Type B pancreatic cell (in vitro differentiated cells): ENCODE measurements at regions not wholly inside any gene's neighbourhood (a gene's known extent, or its start where the extent isn't known, plus 50 kb on each side); places are given as distances from the start of the nearest gene placed in this dataset.
"Not testable (repeated sequence)": the region's sequence is repeated elsewhere in the genome, so short reads cannot be mapped to it uniquely, and the experiment has no call there.

ENCODE experiments used
- DNase-seq: peaks from one replicate; pipeline ENCODE4 v3.0.0; 2021; ENCODE audit warnings: mixed read lengths; ENCODE audit not compliant: unreplicated experiment; ENCODE audit errors: extremely low spot score
- H3K27ac Mint-ChIP-seq: 2 replicates; pipeline ENCODE4 v1.8.0; 2021; ENCODE audit warnings: mild to moderate bottlenecking, mixed read lengths
- H3K27me3 Mint-ChIP-seq: 2 replicates; pipeline ENCODE4 v1.8.0; 2021; ENCODE audit warnings: mixed read lengths
- H3K36me3 Mint-ChIP-seq: 2 replicates; pipeline ENCODE4 v1.8.0; 2021; ENCODE audit warnings: mixed read lengths
- H3K4me1 Mint-ChIP-seq: one replicate; pipeline ENCODE4 v1.8.0; 2021; ENCODE audit warnings: mixed read lengths; ENCODE audit not compliant: unreplicated experiment
- H3K4me3 Mint-ChIP-seq: 2 replicates; pipeline ENCODE4 v1.8.0; 2021; ENCODE audit warnings: mild to moderate bottlenecking, mixed read lengths
- H3K9me3 Mint-ChIP-seq: 2 replicates; pipeline ENCODE4 v1.8.0; 2021; ENCODE audit warnings: mixed read lengths
- TF ChIP-seq, protein P1 (sequence below): fragments of 200-600 bp; sonication (generic); conservative IDR thresholded peaks from 2 replicates; pipeline ENCODE4 v1.5.0; 2021; ENCODE audit warnings: antibody characterized with exemption, mild to moderate bottlenecking

DNA sequence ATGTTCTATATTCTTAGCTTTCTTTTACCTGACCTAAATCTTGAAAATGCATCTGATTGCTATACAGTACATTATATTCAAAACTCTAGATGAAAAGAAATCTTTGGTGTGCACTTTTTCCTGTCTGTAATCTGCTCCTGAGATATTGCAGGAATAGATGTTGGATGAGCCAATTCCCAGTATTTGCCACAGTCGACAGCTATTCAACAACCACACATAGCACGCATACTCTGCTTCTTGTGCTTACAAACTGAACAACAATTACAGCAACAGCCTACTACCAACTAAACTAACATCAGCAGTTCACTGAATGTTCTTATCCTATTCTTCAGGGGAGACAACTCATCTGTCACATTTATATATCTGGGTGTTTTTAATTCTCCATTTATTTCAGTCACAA, 573.9 kb upstream of the GRID2 start:
- Mint-ChIP-seq H3K9me3 (no peaks in the 10 kb centered on the region), H3K27ac (no peak overlapping the region), H3K4me3 (no peak overlapping the region), H3K27me3 (no peaks in the 10 kb centered on the region), H3K4me1 (no peaks in the 10 kb centered on the region), H3K36me3 (no peaks in the 10 kb centered on the region)
- TF ChIP-seq, protein P1, sequence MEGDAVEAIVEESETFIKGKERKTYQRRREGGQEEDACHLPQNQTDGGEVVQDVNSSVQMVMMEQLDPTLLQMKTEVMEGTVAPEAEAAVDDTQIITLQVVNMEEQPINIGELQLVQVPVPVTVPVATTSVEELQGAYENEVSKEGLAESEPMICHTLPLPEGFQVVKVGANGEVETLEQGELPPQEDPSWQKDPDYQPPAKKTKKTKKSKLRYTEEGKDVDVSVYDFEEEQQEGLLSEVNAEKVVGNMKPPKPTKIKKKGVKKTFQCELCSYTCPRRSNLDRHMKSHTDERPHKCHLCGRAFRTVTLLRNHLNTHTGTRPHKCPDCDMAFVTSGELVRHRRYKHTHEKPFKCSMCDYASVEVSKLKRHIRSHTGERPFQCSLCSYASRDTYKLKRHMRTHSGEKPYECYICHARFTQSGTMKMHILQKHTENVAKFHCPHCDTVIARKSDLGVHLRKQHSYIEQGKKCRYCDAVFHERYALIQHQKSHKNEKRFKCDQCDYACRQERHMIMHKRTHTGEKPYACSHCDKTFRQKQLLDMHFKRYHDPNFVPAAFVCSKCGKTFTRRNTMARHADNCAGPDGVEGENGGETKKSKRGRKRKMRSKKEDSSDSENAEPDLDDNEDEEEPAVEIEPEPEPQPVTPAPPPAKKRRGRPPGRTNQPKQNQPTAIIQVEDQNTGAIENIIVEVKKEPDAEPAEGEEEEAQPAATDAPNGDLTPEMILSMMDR = no peak
- DNase-seq = no peak

DNA sequence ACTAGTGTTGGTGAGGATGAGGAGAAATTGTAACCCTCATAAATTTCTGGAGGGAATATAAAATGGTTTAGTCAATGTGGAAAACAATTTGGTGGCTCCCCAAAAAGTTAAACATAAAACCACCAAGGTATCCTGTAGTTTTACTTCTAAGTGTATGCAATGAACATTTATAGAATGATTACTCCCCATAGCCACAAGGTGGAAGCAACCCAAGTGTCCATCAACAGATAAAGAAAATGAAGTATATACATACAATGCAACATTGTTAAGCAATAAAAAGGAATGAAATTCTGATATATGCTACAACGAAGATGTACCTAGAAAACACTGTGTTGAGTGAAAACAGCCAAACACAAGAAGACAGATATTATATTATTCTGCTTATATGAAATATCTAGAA, 569.1 kb upstream of the GRID2 start:
- H3K4me3 Mint-ChIP-seq = no peak overlapping the region
- TF ChIP-seq, protein P1 = peak; percentile 54
- no peaks in the 10 kb centered on the region for H3K36me3 Mint-ChIP-seq
- no peaks in the 10 kb centered on the region for H3K27me3 Mint-ChIP-seq
- H3K4me1 Mint-ChIP-seq = no peaks in the 10 kb centered on the region
- no peak overlapping the region for H3K27ac Mint-ChIP-seq
- no peak for DNase-seq
- H3K9me3 Mint-ChIP-seq = no peaks in the 10 kb centered on the region

DNA sequence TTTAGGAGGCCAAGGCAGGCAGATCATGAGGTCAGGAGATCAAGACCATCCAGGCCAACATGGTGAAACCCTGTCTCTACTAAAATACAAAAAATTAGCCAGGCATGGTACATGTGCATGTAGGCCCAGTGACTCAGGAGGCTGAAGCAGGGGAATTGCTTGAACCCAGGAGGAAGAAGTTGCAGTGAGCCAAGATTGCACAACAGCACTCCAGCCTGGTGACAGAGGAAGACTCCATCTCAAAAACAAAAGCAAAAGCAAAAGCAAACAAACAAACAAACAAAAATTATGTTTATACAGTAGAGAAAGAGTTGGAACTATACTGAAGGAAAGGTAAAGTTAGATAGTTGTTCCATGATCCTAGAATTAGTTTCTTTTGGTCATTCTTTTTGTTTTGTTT, 564.9 kb upstream of the GRID2 start:
- not testable (repeated sequence) for H3K9me3 Mint-ChIP-seq, H3K4me1 Mint-ChIP-seq, H3K27me3 Mint-ChIP-seq, H3K36me3 Mint-ChIP-seq, DNase-seq, H3K27ac Mint-ChIP-seq, H3K4me3 Mint-ChIP-seq

DNA sequence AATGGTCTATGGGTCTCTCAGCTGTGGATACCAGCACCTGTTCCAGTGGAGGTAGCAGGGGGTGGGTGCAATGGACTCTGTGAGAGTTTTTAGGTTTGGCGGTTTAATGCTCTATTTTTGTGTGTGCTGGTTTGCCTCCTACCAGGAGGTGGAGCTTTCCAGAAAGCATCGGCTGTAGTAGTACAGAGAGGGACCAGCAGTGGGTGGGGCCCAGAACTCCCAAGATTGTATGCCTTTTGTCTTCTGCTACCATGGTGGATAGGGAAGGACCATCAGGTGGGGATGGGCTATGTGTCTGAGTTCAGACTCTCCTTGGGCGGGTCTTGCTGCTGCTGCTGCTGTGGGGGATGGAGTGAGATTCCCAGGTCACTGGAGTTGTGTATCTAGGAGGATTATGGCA, 557.2 kb upstream of the GRID2 start:
- Mint-ChIP-seq H3K4me3 (no peak overlapping the region), H3K36me3 (no peaks in the 10 kb centered on the region), H3K27ac (no peak overlapping the region), H3K4me1 (no peaks in the 10 kb centered on the region), H3K27me3 (no peaks in the 10 kb centered on the region), H3K9me3 (peaks cover 5% of the 10 kb centered on the region)
- TF ChIP-seq, protein P1 = no peak
- no peak for DNase-seq

DNA sequence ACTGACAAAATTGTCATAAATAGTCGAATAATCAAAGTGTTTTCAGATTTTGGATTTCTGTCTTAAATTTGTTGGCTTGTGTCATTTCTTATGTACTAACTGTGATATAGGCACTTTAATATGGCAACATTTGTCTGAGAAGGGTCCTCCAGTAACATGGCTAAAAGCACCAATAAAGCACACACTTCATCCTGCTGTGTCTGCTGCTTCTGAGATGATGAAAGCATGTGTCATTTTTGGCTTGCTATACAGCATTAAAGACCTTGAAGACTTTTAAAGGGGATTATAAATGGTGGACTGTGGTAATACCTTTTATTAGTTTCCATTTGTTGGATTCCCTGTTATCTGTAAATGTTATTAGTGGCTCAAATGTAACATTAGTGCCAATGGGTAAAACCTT, 551.8 kb upstream of the GRID2 start:
- no peak overlapping the region for H3K4me3 Mint-ChIP-seq
- H3K27me3 Mint-ChIP-seq = no peaks in the 10 kb centered on the region
- H3K4me1 Mint-ChIP-seq = peaks cover 4% of the 10 kb centered on the region
- H3K9me3 Mint-ChIP-seq = no peaks in the 10 kb centered on the region
- no peaks in the 10 kb centered on the region for H3K36me3 Mint-ChIP-seq
- no peak for DNase-seq
- TF ChIP-seq, protein P1 = no peak
- H3K27ac Mint-ChIP-seq = no peak overlapping the region

DNA sequence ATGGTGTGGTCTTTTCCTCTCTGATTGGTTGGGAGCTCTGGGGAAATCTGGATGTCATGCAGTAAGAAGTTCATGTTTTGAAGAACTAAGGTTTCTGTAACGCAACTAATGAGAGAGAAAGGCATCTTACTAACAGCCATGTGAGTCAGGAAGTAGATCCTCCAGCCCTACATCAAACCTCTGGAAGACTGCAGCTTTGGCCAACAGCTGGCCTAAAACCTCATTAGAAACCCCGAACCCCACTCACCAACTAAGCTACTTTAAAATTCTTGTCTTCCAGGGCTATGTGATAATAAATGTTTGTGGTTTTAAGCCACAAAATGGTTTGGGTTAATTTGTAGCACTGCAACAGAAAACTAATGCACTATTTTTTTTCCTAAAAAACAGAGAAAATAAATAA, 549.0 kb upstream of the GRID2 start:
- DNase-seq = no peak
- no peaks in the 10 kb centered on the region for H3K27me3 Mint-ChIP-seq
- H3K9me3 Mint-ChIP-seq = no peaks in the 10 kb centered on the region

More for the DNA sequence above, 549.0 kb upstream of the GRID2 start:
- Mint-ChIP-seq H3K4me1 (peaks cover 5% of the 10 kb centered on the region), H3K36me3 (no peaks in the 10 kb centered on the region), H3K27ac (no peak overlapping the region), H3K4me3 (no peak overlapping the region)
- TF ChIP-seq, protein P1 = no peak
